DOHH2 (cell line): ENCODE measurements at regions not wholly inside any gene's neighbourhood (a gene's known extent, or its start where the extent isn't known, plus 50 kb on each side); places are given as distances from the start of the nearest gene placed in this dataset.

Experiments
- CTCF ChIP-seq: fragments of 200-600 bp; sonication (generic); IDR thresholded peaks from one replicate; pipeline ENCODE4 v1.5.1; 2014; ENCODE audit warnings: antibody characterized with exemption, mild to moderate bottlenecking, low read depth, low read length; ENCODE audit not compliant: poor library complexity, severe bottlenecking
- EZH2phosphoT487 ChIP-seq: fragments of 200-600 bp; sonication (generic); IDR thresholded peaks from 2 replicates; pipeline ENCODE4 v1.6.1; 2017; ENCODE audit warnings: borderline replicate concordance, mild to moderate bottlenecking, antibody characterized with exemption, low read length, moderate library complexity, mixed read lengths

- TF ChIP-seq CTCF (no peak), EZH2phosphoT487 (no peak)
Measured at GRCh38 chr15:62570405-62570783, 405.3 kb upstream of the C2CD4B start.
